ENCODE measurements at regions not wholly inside any gene's neighbourhood (a gene's known extent, or its start where the extent isn't known, plus 50 kb on each side); places are given as distances from the start of the nearest gene placed in this dataset.
"Not testable (repeated sequence)": the region's sequence is repeated elsewhere in the genome, so short reads cannot be mapped to it uniquely, and the experiment has no call there.

- 82 to 92% methylated on average over 2 to 3 of the region's 3 CpGs for WGBS, 2 donors
- TF ChIP-seq POLR2A (IDR thresholded peaks at IDR 0.05) (no peak), CTCF (IDR thresholded peaks at IDR 0.05) (no peak)
- no peak overlapping the region for H3K27ac ChIP-seq
- H3K4me1 ChIP-seq: no peaks in the 10 kb centered on the region
- H3K9me3 ChIP-seq: no peaks in the 10 kb centered on the region
- H3K27me3 ChIP-seq: no peaks in the 10 kb centered on the region
- H3K4me3 ChIP-seq (replicated peaks in 1 of 3): no peak overlapping the region
- intact Hi-C loops (cut with DNase I): no loop called here
- H3K36me3 ChIP-seq: no peaks in the 10 kb centered on the region
- DNase-seq: no peak
These were observed 687.9 kb upstream of the ACVR2A start for GRCh38 chr2:147156970-147157369.

GRCh38 chr2:147150241-147150635, 694.6 kb upstream of the ACVR2A start:
- Histone ChIP-seq H3K27ac (no peak overlapping the region), H3K27me3 (no peaks in the 10 kb centered on the region), H3K9me3 (no peaks in the 10 kb centered on the region), H3K36me3 (no peaks in the 10 kb centered on the region), H3K4me3 (replicated peaks in 1 of 3) (no peak overlapping the region), H3K4me1 (no peaks in the 10 kb centered on the region)
- DNase-seq: no peak
- intact Hi-C loops (cut with DNase I): no loop called here
- no peak for TF ChIP-seq CTCF (IDR thresholded peaks at IDR 0.05)
- TF ChIP-seq POLR2A (IDR thresholded peaks at IDR 0.05): no peak
- WGBS, 2 donors: 90 to 95% methylated on average over 2 of the region's 4 CpGs

GRCh38 chr2:147149575-147150240, 695.1 kb upstream of the ACVR2A start:
- no peak overlapping the region for H3K27ac ChIP-seq
- WGBS, 2 donors: 87 to 91% methylated on average over 14 to 15 of the region's 16 CpGs
- no peak for DNase-seq
- TF ChIP-seq POLR2A (IDR thresholded peaks at IDR 0.05) (no peak), CTCF (IDR thresholded peaks at IDR 0.05) (no peak)
- no peaks in the 10 kb centered on the region for H3K27me3 ChIP-seq
- intact Hi-C loops (cut with DNase I): no loop called here
- no peaks in the 10 kb centered on the region for H3K9me3 ChIP-seq
- no peaks in the 10 kb centered on the region for H3K4me1 ChIP-seq
- no peaks in the 10 kb centered on the region for H3K36me3 ChIP-seq
- no peak overlapping the region for H3K4me3 ChIP-seq (replicated peaks in 1 of 3)

GRCh38 chr2:147147802-147148201, 697.0 kb upstream of the ACVR2A start:
- TF ChIP-seq POLR2A (IDR thresholded peaks at IDR 0.05): no peak
- Histone ChIP-seq H3K27ac (no peak overlapping the region), H3K4me1 (no peaks in the 10 kb centered on the region), H3K36me3 (no peaks in the 10 kb centered on the region), H3K27me3 (no peaks in the 10 kb centered on the region), H3K4me3 (replicated peaks in 1 of 3) (no peak overlapping the region), H3K9me3 (no peaks in the 10 kb centered on the region)
- DNase-seq: no peak
- intact Hi-C loops (cut with DNase I): no loop called here
- 72 to 76% methylated on average over 2 of the region's 2 CpGs for WGBS, 2 donors

- H3K27ac ChIP-seq: no peak overlapping the region
- H3K4me3 ChIP-seq (replicated peaks in 1 of 3): no peak overlapping the region
- 64 to 92% methylated on average over 4 of the region's 4 CpGs for WGBS, 2 donors
- no peak for TF ChIP-seq CTCF (IDR thresholded peaks at IDR 0.05)
- no peak for TF ChIP-seq POLR2A (IDR thresholded peaks at IDR 0.05)
- DNase-seq: no peak
- no peaks in the 10 kb centered on the region for H3K9me3 ChIP-seq
- no peaks in the 10 kb centered on the region for H3K36me3 ChIP-seq
- no peaks in the 10 kb centered on the region for H3K4me1 ChIP-seq
- intact Hi-C loops (cut with DNase I): no loop called here
- H3K27me3 ChIP-seq: no peaks in the 10 kb centered on the region
These were observed 702.9 kb upstream of the ACVR2A start for GRCh38 chr2:147141930-147142329.

- intact Hi-C loops (cut with DNase I): not testable (repeated sequence)
- 84 to 87% methylated on average over 2 of the region's 2 CpGs for WGBS, 2 donors
These were observed 705.1 kb upstream of the ACVR2A start for GRCh38 chr2:147139732-147140131.

More at GRCh38 chr2:147139732-147140131, 705.1 kb upstream of the ACVR2A start:
- not testable (repeated sequence) for H3K27me3 ChIP-seq; H3K36me3 ChIP-seq; DNase-seq; H3K9me3 ChIP-seq; H3K4me3 ChIP-seq (replicated peaks in 1 of 3); H3K27ac ChIP-seq; H3K4me1 ChIP-seq
